Inflammatory macrophage treated with lipopolysaccharide for 1 hour (primary cell): ENCODE measurements at regions not wholly inside any gene's neighbourhood (a gene's known extent, or its start where the extent isn't known, plus 50 kb on each side); places are given as distances from the start of the nearest gene placed in this dataset.
"Not testable (repeated sequence)": the region's sequence is repeated elsewhere in the genome, so short reads cannot be mapped to it uniquely, and the experiment has no call there.

Experiments used
- DNase-seq, 2 donors: peaks; one replicate each; pipeline ENCODE4 v3.0.0-alpha.2; 2020 to 2022

DNA sequence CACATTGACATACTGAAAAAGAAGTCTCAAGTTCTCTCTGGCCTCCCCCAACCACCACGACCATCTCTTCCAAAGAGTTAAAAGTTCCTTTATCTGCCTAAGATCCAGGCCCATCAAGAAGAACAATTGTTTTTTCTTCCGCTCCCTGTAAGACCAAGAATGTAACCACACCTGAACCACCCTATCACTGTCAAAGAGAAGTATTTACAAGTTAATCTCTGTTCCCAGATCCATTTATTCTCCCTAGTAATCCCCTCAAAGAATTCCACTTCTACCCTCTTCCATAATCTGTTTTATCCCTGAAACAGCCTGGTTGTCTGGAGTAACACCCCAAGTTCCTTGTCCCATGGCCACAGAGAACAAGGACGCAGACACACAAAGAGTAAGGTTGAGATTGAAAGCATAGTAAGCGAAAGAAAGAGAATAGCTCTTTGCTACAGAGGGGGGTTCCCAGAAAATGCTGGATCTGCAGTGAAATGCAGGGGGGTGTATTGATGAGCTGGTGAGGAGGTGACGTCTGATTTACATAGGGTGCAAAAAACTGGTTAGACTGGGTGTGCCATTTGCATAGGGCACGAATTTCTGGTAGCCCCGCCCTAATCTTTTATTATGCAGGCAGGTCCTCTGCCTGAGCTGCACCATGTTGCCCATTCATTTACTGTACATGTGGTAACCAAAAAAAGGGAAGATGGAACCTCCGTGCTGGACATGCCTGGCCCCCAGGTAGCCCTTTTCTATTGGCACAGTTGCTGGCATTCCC is 122.0 kb downstream of the SKIDA1 start:
- DNase-seq = no peak

DNA sequence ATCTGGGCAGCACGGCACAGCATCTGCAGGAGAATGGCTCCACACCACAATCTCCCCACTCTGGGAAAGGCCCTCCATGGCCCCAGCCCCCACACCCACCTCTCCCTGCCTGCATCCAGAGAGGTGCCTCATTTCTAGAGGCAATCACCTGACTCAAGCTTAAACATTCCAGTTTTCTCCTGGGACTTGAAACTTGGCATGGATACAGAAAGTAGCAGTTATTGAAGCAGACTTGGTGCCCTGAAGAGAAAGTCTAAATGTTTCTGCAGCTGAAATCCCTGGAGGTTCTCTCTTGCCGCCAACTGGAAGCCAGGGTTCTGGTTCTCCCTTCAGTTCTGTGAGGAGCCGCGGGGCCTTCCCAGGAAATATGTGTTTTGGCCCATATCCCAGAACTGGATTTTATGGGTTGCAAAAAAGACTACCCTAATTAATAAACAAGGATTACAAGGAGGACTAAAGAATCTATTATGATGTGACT is 122.8 kb downstream of the SKIDA1 start:
- no peak for DNase-seq

DNA sequence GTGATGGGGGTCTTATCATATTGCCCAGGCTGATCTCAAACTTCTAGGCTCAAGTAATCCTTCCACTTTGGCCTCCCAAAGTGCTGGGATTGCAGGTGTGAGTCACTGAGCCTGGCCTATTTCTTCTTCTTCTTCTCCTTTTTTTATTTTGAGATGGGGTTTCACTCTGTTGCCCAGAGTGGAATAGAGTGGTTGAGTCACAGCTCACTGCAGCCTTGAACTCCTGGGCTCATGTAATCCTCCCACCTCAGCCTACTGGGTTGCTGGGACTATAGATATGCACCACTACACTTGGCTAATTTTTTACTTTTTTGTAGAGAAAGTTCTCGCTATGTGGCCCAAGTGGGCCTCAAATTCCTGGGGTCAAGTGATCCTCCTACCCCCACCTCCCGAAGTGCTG is 124.3 kb downstream of the SKIDA1 start:
- DNase-seq = no peak

GRCh38 chr10:21399392-21400035 is 126.0 kb downstream of the SKIDA1 start:
- no peak for DNase-seq

DNA sequence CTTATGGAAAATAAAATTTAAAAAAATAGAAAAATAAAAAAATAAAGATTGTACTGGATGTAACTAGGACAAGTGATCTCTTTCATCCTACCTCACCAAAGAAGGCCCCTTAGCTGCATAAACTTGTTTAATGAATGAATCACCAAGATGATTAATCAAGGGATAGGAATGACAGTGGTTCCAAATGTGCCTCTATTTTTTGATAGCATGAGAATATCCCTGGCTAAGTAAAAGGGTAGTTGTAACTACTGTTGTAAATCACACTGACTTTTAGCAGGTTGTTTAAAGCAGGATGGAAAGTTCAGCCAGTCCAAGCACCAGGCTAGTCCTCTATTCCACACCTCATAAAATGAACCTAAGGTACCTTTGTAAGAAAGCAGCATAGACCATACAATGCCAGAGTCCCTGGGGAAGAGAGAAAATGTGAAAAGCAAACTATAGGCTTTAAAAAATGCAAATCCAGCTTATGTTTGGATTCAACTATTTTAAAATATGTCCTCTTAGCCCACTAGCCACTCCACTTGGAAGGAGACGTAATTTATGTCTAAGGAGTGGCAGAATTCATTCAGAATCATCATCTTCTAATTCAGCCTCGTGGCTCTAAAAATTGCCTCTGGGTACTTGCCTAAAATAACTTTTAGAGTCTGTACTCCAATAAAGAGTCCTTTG is 126.8 kb downstream of the SKIDA1 start:
- no peak for DNase-seq

DNA sequence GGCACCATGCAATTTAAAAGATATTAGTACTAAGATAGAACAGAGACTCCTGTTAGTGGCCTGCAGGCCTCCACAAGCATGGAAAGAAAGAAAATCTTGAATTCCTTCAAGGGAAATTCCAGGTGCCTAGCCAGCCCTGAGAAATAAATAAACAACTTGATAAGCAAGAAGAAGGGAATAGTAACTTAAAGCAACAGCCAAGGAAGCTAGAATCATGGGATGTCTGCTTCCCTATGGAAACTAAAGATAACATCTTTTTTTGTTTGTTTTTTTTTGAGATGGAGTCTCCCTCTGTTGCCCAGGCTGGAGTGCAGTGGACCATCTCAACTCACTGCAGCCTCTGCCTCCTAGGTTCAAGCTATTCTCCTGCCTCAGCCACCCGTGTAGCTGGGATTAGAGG is 128.6 kb downstream of the SKIDA1 start:
- no peak for DNase-seq

DNA sequence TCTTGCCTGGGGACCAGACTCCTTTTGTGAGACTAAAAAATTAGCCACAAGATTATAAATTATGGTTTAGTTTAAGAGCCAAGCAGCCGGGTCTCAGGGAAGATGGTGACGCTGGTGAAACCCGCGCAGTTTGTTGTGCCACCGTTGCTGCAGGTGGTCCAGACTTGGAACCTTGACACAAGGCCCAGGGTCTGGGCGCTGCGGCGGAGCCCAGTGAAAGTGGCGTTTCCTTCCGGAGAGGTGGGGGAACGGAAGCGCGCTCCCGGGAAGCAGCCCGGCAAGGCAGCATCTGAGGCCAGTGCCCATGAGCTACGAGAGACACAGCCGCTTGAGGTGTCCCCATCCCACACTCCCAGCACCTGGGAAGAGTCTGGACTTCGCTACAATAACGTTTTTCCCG is 131.6 kb downstream of the SKIDA1 start:
- DNase-seq = no peak

DNA sequence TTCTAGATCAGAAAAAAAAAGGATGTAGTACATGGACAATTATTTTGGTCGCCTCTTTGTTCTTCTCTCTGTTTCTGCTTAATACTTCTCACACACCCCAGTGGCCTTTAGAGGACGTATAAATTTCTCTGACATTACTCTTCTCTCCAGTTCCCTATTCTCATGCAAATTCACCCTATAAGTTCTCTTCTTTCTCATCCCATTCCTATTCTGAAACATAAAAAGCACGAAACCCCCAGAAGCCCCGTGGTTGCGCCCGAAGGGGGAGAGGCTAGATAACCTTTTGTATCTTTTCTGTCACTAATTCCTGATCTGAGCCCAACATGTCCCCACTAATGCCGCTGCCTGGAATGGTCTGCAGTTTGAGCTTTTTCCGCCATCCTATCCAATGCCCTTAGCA is 136.9 kb downstream of the SKIDA1 start:
- no peak for DNase-seq

- DNase-seq = no peak
These were observed 137.6 kb downstream of the SKIDA1 start for GRCh38 chr10:21387868-21388267.

GRCh38 chr10:21385996-21386585 is 139.4 kb downstream of the SKIDA1 start:
- DNase-seq = no peak

- DNase-seq = no peak
These were observed 139.9 kb downstream of the SKIDA1 start for GRCh38 chr10:21385536-21385935.

- peak in 1 of 2 donors; percentile 2 for DNase-seq
These were observed 146.3 kb downstream of the SKIDA1 start for GRCh38 chr10:21379143-21379542.

- DNase-seq = not testable (repeated sequence)
These were observed 150.2 kb downstream of the SKIDA1 start for GRCh38 chr10:21375274-21375673.

DNA sequence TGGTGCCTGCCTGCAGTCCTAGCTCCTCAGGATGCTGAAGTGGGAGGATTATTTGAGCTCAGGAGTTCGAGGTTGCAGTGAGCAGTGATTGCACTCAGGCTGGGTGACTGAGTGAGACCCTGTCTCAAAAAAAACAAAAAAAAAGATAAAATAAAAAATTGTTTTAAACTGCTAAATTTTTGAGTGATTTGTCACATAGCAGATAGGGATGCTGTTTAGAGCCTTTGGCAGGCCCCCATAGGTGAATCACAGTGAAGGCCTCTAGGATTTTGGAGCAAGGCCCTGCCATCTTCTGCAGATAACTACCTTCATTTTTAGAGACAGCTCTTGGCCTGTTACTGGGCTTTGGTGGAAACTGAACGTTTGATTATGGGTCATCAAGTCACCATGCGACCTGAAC is 151.6 kb downstream of the SKIDA1 start:
- not testable (repeated sequence) for DNase-seq

- DNase-seq = peak; percentile 59 to 62
These were observed 152.7 kb downstream of the SKIDA1 start for GRCh38 chr10:21372651-21373410.

- DNase-seq = no peak
These were observed 155.8 kb downstream of the SKIDA1 start for GRCh38 chr10:21369697-21370096.

DNA sequence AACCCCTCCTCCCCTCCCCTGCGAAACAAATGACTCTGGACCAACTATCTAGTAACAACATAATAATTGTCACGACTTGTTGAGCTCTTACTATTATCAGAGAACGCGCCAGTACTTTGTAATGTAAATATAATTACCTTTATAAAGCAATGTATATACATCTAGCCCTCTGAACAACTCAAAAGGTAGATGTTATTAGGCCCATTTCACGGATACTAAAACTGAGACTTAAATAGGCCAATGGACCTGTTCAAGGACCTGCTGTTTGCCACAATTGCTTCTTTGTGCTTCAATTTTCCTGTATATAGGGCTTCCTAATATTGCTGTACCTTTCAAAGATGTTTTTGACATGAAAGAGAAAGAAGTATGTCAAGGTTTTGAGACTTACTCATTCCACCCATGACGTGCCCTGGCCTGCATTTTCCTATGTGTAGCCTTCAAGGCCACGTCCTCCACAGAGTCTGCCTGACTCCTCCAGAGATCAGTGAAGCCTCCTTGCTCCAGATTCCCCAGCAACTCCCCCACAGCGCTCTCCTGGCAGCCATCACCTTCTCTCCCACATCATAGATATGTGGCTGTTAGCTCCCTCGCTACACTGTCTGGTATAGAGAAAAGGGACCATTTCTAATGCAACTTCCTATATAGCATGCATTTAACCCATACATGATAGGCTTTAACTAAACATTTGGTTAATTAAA is 156.6 kb downstream of the SKIDA1 start:
- DNase-seq = no peak

GRCh38 chr10:21368022-21368582 is 157.4 kb downstream of the SKIDA1 start:
- DNase-seq = peak in 1 of 2 donors; percentile 7

GRCh38 chr10:21366108-21366507 is 159.4 kb downstream of the SKIDA1 start:
- DNase-seq = not testable (repeated sequence)

DNA sequence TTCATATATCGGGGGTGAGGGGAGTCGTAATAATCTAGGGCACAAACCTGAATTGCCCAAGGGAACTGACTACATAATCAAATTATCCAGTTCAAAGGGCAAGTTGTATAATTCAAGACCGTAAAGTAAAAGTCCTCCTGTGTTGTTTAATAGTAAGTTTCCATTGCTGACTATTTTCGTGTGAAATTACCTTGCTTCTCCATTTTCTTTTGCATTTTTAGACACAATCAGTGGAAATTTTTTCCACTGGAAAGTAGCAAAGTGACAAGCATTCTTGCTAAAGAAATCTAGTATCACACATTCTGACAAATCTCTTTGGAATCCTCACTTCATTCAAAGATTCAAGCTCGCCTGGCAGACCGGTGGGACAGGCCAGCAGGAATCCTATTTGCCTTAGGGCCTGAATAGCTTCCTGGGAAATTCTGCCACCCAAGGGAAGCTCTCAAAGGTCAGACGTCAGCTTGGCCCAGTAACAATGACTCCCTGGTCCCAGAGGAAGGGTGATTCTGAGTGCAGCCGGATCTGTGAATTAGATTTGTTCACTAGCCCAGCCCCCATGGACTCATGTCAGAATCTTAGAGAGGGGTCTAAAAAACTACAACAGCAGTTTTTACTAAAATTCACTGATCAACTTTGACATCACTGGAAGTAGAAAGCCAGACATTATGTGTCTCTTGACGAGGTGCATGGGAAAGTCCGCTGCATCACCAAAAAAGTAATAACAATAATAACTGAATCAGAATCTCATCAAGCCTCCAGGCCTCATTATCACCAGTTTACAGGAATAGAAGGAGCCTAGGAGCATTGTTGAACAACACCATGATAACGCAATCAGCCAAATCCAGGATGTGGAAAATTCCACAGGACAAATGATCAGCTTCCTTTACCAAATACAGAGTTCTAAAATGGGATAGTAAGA is 161.0 kb downstream of the SKIDA1 start:
- no peak for DNase-seq

GRCh38 chr10:21363731-21364104 is 161.8 kb downstream of the SKIDA1 start:
- no peak for DNase-seq
